Fibroblast of the aortic adventitia (primary cell): ENCODE measurements at regions not wholly inside any gene's neighbourhood (a gene's known extent, or its start where the extent isn't known, plus 50 kb on each side); places are given as distances from the start of the nearest gene placed in this dataset.

Experiments used
- DNase-seq: peaks from one replicate; pipeline ENCODE4 v3.0.0-alpha.2; 2010; ENCODE audit warnings: low read depth
- H3K4me3 ChIP-seq: 2 replicates; pipeline ENCODE4 v1.5.1; 2011; ENCODE audit warnings: low read depth, mild to moderate bottlenecking, control low read depth, low read length, moderate library complexity
- CTCF ChIP-seq: IDR thresholded peaks from 2 replicates; pipeline ENCODE4 v1.5.1; 2011; ENCODE audit warnings: mild to moderate bottlenecking, low read length, control low read depth, inconsistent platforms; ENCODE audit not compliant: insufficient read depth

GRCh38 chr15:35741881-35742280 is 195.9 kb upstream of the DPH6 start:
- TF ChIP-seq CTCF: no peak
- peak; percentile 15 for DNase-seq
- H3K4me3 ChIP-seq: no peak overlapping the region

GRCh38 chr15:35743321-35743720 is 197.4 kb upstream of the DPH6 start:
- no peak for DNase-seq
- no peak for TF ChIP-seq CTCF

GRCh38 chr15:35746121-35746520 is 200.2 kb upstream of the DPH6 start:
- no peak for TF ChIP-seq CTCF
- peak; percentile 8 for DNase-seq
- H3K4me3 ChIP-seq: no peak overlapping the region

More at GRCh38 chr15:35743321-35743720, 197.4 kb upstream of the DPH6 start:
- no peak overlapping the region for H3K4me3 ChIP-seq

GRCh38 chr15:35748105-35748504 is 202.1 kb upstream of the DPH6 start:
- TF ChIP-seq CTCF: no peak
- H3K4me3 ChIP-seq: no peak overlapping the region
- DNase-seq: no peak

- TF ChIP-seq CTCF: no peak
- H3K4me3 ChIP-seq: no peak overlapping the region
- DNase-seq: peak; percentile 27
Observed at GRCh38 chr15:35750051-35750450, 204.1 kb upstream of the DPH6 start.

- no peak overlapping the region for H3K4me3 ChIP-seq
- peak; percentile 82 for DNase-seq
- TF ChIP-seq CTCF: peak; percentile 77
Observed at GRCh38 chr15:35751413-35752133, 205.6 kb upstream of the DPH6 start.

- H3K4me3 ChIP-seq: no peak overlapping the region
- TF ChIP-seq CTCF: no peak
- no peak for DNase-seq
Observed at GRCh38 chr15:35752134-35752466, 206.1 kb upstream of the DPH6 start.
